Ovary (tissue), 3 donors: ENCODE measurements at regions not wholly inside any gene's neighbourhood (a gene's known extent, or its start where the extent isn't known, plus 50 kb on each side); places are given as distances from the start of the nearest gene placed in this dataset.

Experiments used
- CTCF ChIP-seq, 3 donors: fragments of 450-650 bp in 2 of 3; fragments of 200-600 bp in 1 of 3; IDR thresholded peaks; one replicate each; pipeline versions ENCODE4 v1.5.1 to v1.8.0; 2016 to 2022; ENCODE audit warnings: antibody characterized with exemption in 3 of 3, mild to moderate bottlenecking in 1 of 3
- POLR2A ChIP-seq: fragments of 450-650 bp; IDR thresholded peaks from one replicate; pipeline ENCODE4 v1.6.1; 2017; ENCODE audit warnings: antibody characterized with exemption, mild to moderate bottlenecking, moderate library complexity
- donor health status: DM: no; HTN: no; CAD: no.

GRCh38 chr6:22117631-22118030, 179.2 kb downstream of the PRL start:
- TF ChIP-seq CTCF (IDR thresholded peaks at IDR 0.05) (no peak), POLR2A (no peak)
